Mesothelial cell of epicardium (in vitro differentiated cells): ENCODE measurements at regions not wholly inside any gene's neighbourhood (a gene's known extent, or its start where the extent isn't known, plus 50 kb on each side); places are given as distances from the start of the nearest gene placed in this dataset.

Experiments used
- DNase-seq, 2 experiments: peaks; one replicate each; pipeline ENCODE4 v3.0.0; 2021; ENCODE audit warnings: low spot score in 2 of 2; ENCODE audit not compliant: unreplicated experiment in 2 of 2
- H3K27ac Mint-ChIP-seq: 2 replicates; pipeline ENCODE4 v1.8.0; 2021; ENCODE audit warnings: mixed read lengths
- H3K27me3 Mint-ChIP-seq: 2 replicates; pipeline ENCODE4 v1.8.0; 2021; ENCODE audit warnings: low read depth, mixed read lengths
- H3K36me3 Mint-ChIP-seq: 2 replicates; pipeline ENCODE4 v1.8.0; 2021; ENCODE audit warnings: mixed read lengths
- H3K4me1 Mint-ChIP-seq: 2 replicates; pipeline ENCODE4 v1.8.0; 2021; ENCODE audit warnings: mixed read lengths
- H3K4me3 Mint-ChIP-seq: 2 replicates; pipeline ENCODE4 v1.8.0; 2021; ENCODE audit warnings: mild to moderate bottlenecking, moderate library complexity, mixed read lengths
- H3K9me3 Mint-ChIP-seq: 2 replicates; pipeline ENCODE4 v1.8.0; 2021; ENCODE audit warnings: mixed read lengths
- TF ChIP-seq, protein P1 (sequence below): fragments of 200-600 bp; sonication (generic); IDR thresholded peaks from one replicate; pipeline ENCODE4 v1.5.0; 2021; ENCODE audit warnings: antibody characterized with exemption; ENCODE audit not compliant: unreplicated experiment

DNA sequence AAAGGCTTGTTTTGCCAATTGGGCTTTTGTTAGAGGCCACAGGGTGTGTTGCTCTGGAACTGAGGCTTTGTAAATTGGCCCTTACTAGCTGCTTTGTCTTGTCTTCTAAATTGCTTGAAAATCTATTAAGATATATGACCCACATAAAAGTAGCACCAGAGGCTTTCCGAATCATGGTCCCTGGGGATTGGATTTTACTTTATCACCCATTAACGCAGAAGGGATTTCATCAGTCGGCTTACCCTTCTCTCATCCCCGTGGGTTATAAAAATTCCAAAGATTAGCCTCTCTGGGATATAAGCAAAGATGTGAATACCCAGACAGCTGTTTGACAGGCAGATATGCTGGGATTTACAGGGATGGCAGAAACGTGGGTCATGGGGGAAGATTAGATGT lies 98.3 kb upstream of the CHL1 start:
- TF ChIP-seq, protein P1, sequence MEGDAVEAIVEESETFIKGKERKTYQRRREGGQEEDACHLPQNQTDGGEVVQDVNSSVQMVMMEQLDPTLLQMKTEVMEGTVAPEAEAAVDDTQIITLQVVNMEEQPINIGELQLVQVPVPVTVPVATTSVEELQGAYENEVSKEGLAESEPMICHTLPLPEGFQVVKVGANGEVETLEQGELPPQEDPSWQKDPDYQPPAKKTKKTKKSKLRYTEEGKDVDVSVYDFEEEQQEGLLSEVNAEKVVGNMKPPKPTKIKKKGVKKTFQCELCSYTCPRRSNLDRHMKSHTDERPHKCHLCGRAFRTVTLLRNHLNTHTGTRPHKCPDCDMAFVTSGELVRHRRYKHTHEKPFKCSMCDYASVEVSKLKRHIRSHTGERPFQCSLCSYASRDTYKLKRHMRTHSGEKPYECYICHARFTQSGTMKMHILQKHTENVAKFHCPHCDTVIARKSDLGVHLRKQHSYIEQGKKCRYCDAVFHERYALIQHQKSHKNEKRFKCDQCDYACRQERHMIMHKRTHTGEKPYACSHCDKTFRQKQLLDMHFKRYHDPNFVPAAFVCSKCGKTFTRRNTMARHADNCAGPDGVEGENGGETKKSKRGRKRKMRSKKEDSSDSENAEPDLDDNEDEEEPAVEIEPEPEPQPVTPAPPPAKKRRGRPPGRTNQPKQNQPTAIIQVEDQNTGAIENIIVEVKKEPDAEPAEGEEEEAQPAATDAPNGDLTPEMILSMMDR: no peak
- DNase-seq: no peak
- no peaks in the 10 kb centered on the region for H3K9me3 Mint-ChIP-seq
- no peak overlapping the region for H3K4me3 Mint-ChIP-seq
- H3K27me3 Mint-ChIP-seq: peaks cover 10% of the 10 kb centered on the region
- no peaks in the 10 kb centered on the region for H3K36me3 Mint-ChIP-seq
- no peak overlapping the region for H3K27ac Mint-ChIP-seq
- H3K4me1 Mint-ChIP-seq: no peaks in the 10 kb centered on the region

DNA sequence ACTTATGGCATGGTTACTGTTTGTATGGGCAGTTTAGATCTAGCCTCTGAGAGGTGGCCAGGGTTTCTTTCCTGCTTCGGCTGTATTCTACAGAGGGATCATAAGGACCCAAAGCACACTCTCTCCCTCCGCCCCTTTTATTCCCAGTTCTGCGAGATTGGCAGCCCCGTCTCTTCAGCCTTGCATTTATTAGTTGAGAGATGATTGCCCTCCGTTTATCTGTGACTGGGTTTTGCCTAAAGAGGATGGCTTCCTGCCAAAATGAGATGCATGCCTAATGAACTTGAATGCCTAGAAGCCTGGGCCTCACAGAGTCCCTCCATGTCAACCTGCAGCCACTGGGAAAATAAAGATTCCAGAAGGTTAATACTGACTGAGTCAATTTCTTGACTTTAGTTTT lies 97.1 kb upstream of the CHL1 start:
- TF ChIP-seq, protein P1: no peak
- DNase-seq: no peak
- H3K27me3 Mint-ChIP-seq: peaks cover 10% of the 10 kb centered on the region
- H3K27ac Mint-ChIP-seq: no peak overlapping the region
- H3K4me3 Mint-ChIP-seq: no peak overlapping the region
- H3K36me3 Mint-ChIP-seq: no peaks in the 10 kb centered on the region
- no peaks in the 10 kb centered on the region for H3K4me1 Mint-ChIP-seq
- H3K9me3 Mint-ChIP-seq: no peaks in the 10 kb centered on the region

DNA sequence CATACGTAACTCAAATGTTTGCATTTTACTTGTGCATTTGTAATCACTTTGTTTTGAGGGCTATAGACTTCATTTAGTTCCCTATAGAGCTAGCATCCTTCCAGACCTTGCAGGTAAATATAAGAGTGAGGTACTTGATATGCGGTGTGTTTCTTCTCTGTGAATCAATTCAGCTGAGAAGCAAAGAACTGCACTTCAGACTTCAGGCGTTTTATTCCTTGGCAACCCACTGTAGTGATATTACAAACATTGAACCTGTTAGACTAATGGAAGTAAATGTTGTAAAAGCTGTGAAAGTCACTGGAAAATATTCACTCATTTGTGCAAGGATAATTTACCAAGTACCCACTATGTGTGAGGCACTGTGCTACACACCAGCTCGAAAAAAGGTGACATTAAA lies 94.1 kb upstream of the CHL1 start:
- no peaks in the 10 kb centered on the region for H3K36me3 Mint-ChIP-seq
- no peak for DNase-seq
- H3K27me3 Mint-ChIP-seq: peaks cover 6% of the 10 kb centered on the region
- H3K9me3 Mint-ChIP-seq: no peaks in the 10 kb centered on the region
- H3K4me1 Mint-ChIP-seq: no peaks in the 10 kb centered on the region
- no peak overlapping the region for H3K4me3 Mint-ChIP-seq
- no peak overlapping the region for H3K27ac Mint-ChIP-seq
- TF ChIP-seq, protein P1: no peak

DNA sequence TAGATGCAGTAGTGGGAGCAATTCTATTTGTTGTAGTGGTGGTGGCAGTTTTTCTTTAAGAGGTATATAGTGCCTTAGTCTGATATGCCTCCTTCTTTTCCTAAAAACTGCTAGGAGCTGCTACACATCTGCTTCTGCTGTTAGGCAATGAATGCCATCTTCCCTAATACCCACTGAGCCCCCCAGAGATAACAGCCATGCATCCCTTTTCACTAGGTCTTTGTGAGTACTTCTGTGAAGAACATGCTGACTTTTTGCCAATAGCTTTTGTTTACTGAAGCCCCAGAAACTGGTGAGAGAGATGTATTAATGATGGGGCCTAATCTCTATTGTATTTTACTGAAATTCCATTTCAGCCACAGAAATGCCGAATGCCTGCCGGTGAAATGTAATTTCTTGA lies 92.6 kb upstream of the CHL1 start:
- no peaks in the 10 kb centered on the region for H3K4me1 Mint-ChIP-seq
- no peaks in the 10 kb centered on the region for H3K36me3 Mint-ChIP-seq
- DNase-seq: no peak
- TF ChIP-seq, protein P1: no peak
- H3K9me3 Mint-ChIP-seq: no peaks in the 10 kb centered on the region
- H3K4me3 Mint-ChIP-seq: no peak overlapping the region
- H3K27me3 Mint-ChIP-seq: peaks cover 5% of the 10 kb centered on the region
- no peak overlapping the region for H3K27ac Mint-ChIP-seq

DNA sequence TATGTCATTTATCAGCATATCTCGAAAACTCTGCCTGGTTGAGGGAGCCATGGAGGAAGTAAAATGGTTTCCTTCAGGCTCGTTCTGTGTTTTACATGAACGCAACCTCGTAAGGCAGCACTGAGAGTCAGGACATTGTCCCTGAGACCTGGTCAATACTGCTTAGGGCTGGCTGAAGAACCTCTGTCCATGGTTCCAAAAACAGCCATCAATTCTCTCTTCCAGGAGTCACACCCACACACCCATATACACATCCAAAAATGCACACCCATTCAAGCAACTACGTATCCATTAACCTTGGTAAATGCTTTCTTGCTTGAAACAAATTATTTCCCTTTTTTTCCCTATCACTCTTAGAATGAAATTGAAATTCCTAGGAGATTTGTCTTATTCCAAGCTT lies 91.0 kb upstream of the CHL1 start:
- no peak for DNase-seq
- H3K4me1 Mint-ChIP-seq: no peaks in the 10 kb centered on the region
- no peak overlapping the region for H3K4me3 Mint-ChIP-seq
- TF ChIP-seq, protein P1: no peak
- no peak overlapping the region for H3K27ac Mint-ChIP-seq
- H3K27me3 Mint-ChIP-seq: peaks cover 1% of the 10 kb centered on the region
- H3K9me3 Mint-ChIP-seq: no peaks in the 10 kb centered on the region
- H3K36me3 Mint-ChIP-seq: no peaks in the 10 kb centered on the region

DNA sequence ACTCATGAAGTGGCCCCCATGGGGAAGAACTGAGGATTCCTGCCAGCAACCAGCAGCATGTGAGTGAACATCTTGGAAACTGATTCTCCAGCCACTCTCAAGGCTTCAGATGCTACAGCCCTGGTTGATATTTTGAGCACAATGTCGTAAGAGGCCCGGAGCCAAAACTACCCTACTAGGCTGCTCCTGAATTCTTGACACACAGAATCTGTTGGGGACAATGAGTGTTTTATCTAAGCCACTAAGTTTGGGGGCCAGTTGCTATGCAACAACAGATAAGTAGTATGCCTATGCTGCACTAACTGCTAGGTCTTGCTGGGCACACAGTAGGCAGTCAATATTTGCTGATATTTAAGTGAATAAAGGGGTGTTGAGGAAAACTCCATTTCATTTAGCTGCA lies 89.9 kb upstream of the CHL1 start:
- no peaks in the 10 kb centered on the region for H3K36me3 Mint-ChIP-seq
- H3K4me1 Mint-ChIP-seq: no peaks in the 10 kb centered on the region
- H3K27ac Mint-ChIP-seq: no peak overlapping the region
- H3K4me3 Mint-ChIP-seq: no peak overlapping the region
- DNase-seq: no peak
- no peaks in the 10 kb centered on the region for H3K27me3 Mint-ChIP-seq
- TF ChIP-seq, protein P1: no peak
- H3K9me3 Mint-ChIP-seq: no peaks in the 10 kb centered on the region
